ENCODE measurements at regions not wholly inside any gene's neighbourhood (a gene's known extent, or its start where the extent isn't known, plus 50 kb on each side); places are given as distances from the start of the nearest gene placed in this dataset.

GRCh38 chr14:104505085-104506074 lies 74.2 kb upstream of the C14orf180 start:
- TF ChIP-seq POLR2AphosphoS5 (IDR thresholded peaks at IDR 0.05; ENCODE audit: low read depth, low read length) (no peak), POLR2A (IDR thresholded peaks at IDR 0.05; ENCODE audit: low read depth, low read length) (no peak)

Data from GM12892 (cell line).